ENCODE measurements at regions not wholly inside any gene's neighbourhood (a gene's known extent, or its start where the extent isn't known, plus 50 kb on each side); places are given as distances from the start of the nearest gene placed in this dataset.

GRCh38 chr3:21357241-21357640 lies 393.8 kb downstream of the ZNF385D start:
- no peak for DNase-seq

DNA sequence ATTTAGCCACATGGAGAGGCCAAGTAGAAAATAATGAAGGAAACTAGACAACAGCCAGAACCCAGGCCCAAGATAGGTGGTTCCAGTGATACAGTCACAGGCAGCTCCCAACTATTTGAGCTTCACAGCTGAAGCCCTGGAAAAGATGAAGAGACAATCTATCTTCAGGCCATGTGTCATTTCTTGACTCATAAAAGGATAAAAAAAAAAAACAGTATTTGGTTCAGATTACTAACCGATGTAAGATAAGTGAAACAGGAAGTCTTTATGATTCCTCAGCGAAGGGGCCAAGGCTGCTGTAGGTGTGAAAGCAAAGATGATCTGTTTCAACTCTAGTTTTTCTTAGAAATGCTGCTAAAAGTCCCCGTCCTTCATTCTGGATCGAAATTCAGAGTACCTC lies 394.6 kb downstream of the ZNF385D start:
- DNase-seq, result no peak

DNA sequence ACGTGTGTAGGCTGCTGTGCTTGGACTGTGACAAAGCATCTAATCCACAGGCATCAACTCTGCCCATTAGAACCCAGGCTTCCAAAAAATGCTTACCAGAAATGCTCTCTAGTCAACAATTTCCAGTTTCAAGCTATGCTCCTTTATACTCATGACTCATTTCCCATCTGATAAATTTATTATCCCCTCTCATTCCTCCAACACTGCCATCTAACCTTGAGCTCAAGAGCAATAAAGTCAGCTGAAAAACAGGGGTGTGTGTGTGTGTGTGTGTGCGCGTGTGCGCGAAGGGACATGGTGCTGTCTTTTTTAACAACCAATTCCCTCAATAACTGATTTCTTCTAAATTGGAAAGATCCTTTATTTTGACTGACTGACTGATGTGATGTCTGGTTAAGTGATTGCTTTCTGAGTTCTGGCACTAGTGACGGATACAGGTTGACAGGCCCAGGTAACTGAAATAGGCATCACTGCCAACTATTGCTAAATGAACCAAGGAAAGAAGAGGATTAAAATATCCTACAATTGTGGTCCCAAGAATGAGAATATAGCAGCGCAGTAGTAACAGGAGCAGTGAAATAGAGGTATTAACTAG lies 405.5 kb downstream of the ZNF385D start:
- no peak for DNase-seq

- DNase-seq, result no peak
Observed at GRCh38 chr3:21331857-21332256, 419.2 kb downstream of the ZNF385D start.

- no peak for DNase-seq
Observed at GRCh38 chr3:21331321-21331720, 419.7 kb downstream of the ZNF385D start.

DNA sequence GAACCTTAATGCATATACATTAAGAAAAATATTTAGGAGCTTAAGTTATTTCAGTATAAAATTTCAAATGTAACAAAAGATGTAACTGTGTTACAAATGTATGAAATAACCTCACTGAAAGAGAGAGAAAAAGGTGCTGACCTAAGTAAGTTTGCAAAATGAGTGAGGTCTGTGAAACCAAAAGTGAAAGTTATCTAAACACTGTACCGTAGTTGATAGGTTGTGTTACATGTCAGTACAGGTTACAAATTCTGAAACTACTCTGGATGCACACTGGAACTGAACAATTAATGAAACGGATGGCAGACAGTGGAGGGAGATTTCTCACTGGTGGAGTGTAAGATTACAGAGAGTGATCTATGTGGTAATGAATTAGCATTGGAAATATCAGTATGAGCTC lies 420.7 kb downstream of the ZNF385D start:
- no peak for DNase-seq

- DNase-seq, result no peak
Observed at GRCh38 chr3:21328711-21329390, 422.2 kb downstream of the ZNF385D start.

DNA sequence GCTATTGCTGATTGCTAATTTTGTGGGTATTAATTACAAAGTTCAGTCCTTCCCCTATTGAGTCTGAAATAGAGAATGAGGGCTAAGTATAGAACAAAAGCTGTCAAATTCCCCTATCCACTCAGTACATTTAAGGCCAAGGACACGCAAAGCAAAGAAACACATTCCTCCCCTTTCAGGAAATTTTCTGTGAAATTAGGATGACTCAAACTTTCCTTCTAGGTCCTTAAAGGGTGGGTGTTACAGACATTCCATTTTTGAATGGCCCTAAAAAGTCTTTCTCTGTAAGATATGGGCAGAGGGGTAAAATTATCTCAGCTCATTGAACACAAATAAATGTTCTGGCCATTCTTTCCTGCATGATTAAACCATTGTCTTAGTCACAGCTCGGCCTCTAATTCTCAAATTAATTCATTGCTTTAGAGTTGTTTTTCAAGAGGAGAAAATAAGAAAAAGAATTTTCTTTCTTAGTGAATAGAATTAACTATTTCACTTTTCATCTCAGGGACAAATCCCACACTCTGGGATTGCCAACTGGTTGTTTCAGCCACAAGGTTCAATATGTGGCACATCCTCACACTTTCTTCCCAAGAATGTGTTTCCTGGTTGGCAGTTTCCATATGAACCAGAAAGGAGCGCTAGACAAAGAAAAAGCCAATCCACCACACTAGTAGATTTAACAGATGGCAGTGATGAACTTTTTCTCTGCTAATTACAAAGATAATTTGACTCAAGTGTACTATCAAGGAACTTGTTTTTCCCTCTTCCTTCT lies 424.1 kb downstream of the ZNF385D start:
- DNase-seq, result no peak

GRCh38 chr3:21314688-21315087 lies 436.3 kb downstream of the ZNF385D start:
- no peak for DNase-seq

DNA sequence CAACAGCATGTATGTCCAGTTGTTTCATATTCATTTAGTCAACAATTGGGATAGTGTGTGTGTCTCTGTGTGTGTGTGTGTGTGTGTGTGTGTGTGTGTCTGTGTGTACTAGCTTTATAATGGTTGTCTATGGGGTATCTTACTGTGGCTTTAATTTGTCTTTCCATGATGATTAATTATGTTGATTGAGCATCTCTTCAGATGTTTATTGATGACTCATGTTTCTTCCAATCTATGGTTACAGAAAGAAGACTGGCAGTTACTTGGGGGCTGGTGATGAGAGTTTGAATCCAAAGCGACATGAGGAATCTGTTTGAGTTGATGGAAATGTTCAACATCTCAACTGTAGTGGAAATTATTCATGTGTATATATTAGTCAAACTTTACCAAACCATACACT lies 440.1 kb downstream of the ZNF385D start:
- DNase-seq, result no peak

GRCh38 chr3:21310161-21310560 lies 440.8 kb downstream of the ZNF385D start:
- DNase-seq, result no peak

DNA sequence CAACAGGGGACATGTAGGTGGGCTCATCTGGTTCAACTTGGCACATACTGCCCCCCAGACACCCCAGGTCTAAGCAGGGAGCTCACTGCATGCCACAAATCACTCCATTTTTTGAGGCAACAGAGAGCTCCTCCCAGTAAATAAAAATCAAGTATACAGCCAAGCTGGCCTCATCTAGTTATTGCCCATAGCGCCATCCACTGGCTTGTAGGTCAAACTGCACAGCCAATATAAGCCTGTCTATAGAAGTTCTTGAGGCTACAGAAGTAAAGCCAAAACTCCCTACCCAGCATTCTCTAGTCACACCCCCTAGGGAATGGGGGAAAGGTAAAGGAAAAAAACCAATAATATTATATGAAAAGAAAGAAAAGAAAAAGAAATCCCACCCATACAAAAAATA lies 453.7 kb downstream of the ZNF385D start:
- DNase-seq, result no peak

GRCh38 chr3:21294768-21295167 lies 456.2 kb downstream of the ZNF385D start:
- no peak for DNase-seq

- DNase-seq, result no peak
Observed at GRCh38 chr3:21292971-21293370, 458.0 kb downstream of the ZNF385D start.

DNA sequence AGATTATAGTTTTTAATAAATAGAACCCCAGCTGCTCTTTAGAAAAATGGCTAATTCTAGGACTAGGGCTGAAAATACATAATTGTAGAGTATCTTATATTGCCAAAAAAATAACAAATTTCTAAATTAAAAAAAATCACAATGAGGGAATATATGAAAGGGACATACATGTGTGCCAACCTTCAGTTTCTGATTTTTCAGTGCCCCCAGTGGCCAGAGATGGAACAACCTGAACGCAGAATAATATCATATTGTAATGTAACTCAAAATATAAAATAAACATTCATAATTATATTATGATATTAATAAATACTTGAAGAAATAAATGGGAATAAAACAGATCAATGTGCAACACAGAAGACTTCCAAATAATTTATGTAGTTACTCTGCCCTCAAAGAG lies 460.5 kb downstream of the ZNF385D start:
- DNase-seq, result no peak

GRCh38 chr3:21274079-21274571 lies 476.9 kb downstream of the ZNF385D start:
- no peak for DNase-seq

DNA sequence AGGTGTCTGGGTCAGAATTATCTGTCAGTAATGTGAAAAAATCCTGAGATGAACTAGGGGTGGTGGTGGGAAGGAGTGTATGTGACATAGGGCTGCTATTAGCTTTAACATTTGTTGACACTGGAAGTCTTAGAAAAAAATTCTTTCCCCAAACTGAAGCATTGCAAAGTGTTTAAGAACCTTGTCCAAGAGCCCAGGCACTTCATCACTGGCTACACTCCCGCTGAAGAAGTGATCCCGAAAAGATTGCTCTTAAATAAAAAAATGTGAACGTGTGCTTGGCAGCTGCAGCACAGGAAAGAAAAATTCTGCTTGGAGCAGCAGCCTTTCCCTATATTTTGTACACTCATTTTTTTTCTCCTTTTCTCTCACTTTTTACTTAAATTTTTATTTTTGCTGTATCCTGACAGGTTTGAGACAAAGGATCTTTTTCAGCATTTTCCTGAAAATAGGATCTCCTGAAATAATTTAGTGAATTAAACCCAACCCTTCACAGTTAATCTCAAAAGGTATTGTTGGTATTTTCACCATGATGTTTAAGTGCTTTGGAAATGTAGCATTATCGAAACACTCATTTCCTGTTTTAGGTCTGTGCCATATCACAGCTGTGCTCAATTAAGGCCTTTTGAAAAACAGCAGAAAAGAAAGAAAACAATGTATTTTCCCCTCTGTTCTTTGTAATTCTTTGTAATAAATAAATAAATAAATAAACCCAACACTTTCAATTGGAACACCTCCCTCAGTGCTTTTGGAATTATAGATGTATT lies 477.6 kb downstream of the ZNF385D start:
- DNase-seq, result no peak

DNA sequence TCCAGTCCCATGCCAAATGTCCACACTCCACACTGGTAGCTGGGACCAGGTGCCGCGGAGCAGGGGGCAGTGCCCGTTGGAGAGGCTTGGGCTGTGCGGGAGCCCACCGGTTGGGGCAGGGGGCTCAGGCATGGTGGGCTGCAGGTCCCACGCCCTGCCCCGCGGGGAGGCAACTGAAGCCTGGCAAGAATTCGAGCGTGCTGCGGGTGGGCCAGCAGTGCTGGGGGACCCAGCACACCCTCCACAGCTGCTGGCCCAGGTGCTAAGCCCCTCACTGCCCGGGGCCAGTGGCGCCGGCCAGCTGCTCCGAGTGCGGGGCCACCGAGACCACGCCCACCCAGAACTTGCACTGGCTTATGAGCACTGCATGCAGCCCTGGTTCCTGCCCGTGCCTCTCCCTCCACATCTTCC lies 479.4 kb downstream of the ZNF385D start:
- no peak for DNase-seq

GRCh38 chr3:21269882-21270281 lies 481.1 kb downstream of the ZNF385D start:
- no peak for DNase-seq

DNA sequence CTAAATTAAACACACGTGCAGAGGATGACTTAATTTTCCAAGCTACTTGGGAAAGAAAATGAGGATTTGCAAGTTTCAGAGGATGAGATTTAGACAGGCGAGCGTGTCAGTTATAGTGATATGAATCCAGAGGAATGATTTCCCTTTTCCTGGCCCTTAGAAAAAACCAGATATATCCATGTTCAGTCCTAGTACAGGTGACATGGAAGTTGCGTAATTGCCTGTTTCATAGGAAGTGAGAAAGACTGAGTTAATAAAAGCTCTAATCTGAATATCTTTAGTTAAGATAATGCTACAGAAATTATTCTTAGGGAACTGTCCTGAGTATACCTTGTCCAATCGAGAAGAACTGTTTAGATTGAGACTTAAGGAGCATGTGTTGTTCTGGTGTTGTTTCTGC lies 490.5 kb downstream of the ZNF385D start:
- DNase-seq, result no peak

DNA sequence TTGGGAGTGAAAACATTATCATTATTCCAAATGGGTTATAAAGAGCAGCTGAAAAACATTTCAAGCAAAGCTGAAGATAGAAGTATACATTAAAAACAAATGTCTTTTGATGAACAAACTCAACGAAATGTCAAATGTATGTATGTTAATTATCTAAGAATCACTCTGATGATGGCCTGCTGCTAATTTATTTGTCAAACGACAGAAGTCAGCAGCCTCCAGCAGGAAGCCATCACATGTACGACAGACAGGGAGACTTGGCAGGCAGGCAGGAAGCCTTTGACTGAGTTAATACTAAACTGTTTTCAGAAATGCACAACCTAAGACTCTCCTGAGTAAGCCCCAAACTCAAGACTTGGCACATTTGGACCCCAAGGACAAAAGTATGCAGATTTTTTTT lies 491.1 kb downstream of the ZNF385D start:
- no peak for DNase-seq

- DNase-seq, result no peak
Observed at GRCh38 chr3:21256932-21257331, 494.1 kb downstream of the ZNF385D start.

- DNase-seq, result no peak
Observed at GRCh38 chr3:21238661-21239060, 512.3 kb downstream of the ZNF385D start.

All from NCI-H2227 treated with DMSO at 0.1 percent for 48 hours (cell line).